ENCODE measurements at regions not wholly inside any gene's neighbourhood (a gene's known extent, or its start where the extent isn't known, plus 50 kb on each side); places are given as distances from the start of the nearest gene placed in this dataset.

DNA sequence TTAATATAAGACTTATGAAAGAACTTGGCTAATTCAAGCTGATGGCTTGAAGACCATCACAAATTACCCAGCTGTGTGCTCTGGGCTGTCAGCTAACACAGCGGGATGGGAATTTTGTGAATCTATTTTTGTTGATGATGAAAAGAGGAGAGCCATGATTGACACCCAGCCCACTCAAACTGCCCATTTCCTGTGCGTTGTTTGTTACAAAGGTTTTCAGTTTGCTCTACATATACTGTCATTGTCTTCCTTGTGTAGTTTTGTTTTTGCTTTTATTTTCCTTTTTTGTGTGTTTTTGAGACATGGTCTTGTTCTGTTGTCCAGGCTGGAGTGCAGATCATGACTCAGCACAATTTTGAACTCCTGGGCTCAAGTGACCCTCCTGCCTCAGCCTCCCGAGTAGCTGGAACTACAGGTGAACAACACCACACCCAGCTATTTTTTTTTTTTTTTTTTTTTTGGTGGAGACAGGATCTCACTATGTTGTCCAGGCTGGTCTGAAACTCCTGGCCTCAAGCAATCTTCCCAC lies 400.3 kb downstream of the ICE1 start:
- CTCF ChIA-PET = no interaction called here
- POLR2A ChIA-PET = no interaction called here
- no peak for TF ChIP-seq ZNF354C (tag by site-specific recombination; IDR thresholded peaks at IDR 0.05; ENCODE audit: borderline replicate concordance, low read depth)
- TF ChIP-seq ZNF302 (tag by site-specific recombination; IDR thresholded peaks at IDR 0.05; ENCODE audit: low read depth) = no peak
- TF ChIP-seq ZBTB8A (tag by site-specific recombination; IDR thresholded peaks at IDR 0.05) = no peak
- TF ChIP-seq ZNF169 (tag by site-specific recombination; IDR thresholded peaks at IDR 0.05) = no peak
- TF ChIP-seq PRDM6 (tag by site-specific recombination; IDR thresholded peaks at IDR 0.05) = no peak
- TF ChIP-seq ZNF549 (tag by site-specific recombination; IDR thresholded peaks at IDR 0.05) = no peak
- TF ChIP-seq ZNF335 (tag by site-specific recombination; conservative IDR thresholded peaks at IDR 0.05) = no peak
- TF ChIP-seq ZNF623 (tag by site-specific recombination; IDR thresholded peaks at IDR 0.05) = no peak
- no peak for TF ChIP-seq ZNF391 (tag by site-specific recombination; IDR thresholded peaks at IDR 0.05; ENCODE audit: borderline replicate concordance, low read depth)
- no peak for TF ChIP-seq ZNF488 (tag by site-specific recombination; IDR thresholded peaks at IDR 0.05)
- TF ChIP-seq ZNF768 (tag by site-specific recombination; IDR thresholded peaks at IDR 0.05) = no peak
- TF ChIP-seq SETDB1 (IDR thresholded peaks at IDR 0.05; ENCODE audit: insufficient read length, low read length) = no peak
- no peak for TF ChIP-seq GLIS2 (tag by site-specific recombination; IDR thresholded peaks at IDR 0.05)
- TF ChIP-seq ZNF658 (tag by site-specific recombination; IDR thresholded peaks at IDR 0.05) = no peak
- TF ChIP-seq ZBTB7A (tag by site-specific recombination; IDR thresholded peaks at IDR 0.05; ENCODE audit: low read depth) = no peak
- TF ChIP-seq ZNF48 (tag by site-specific recombination; IDR thresholded peaks at IDR 0.05) = no peak
- no peak for TF ChIP-seq ZNF157 (tag by site-specific recombination; IDR thresholded peaks at IDR 0.05)

DNA sequence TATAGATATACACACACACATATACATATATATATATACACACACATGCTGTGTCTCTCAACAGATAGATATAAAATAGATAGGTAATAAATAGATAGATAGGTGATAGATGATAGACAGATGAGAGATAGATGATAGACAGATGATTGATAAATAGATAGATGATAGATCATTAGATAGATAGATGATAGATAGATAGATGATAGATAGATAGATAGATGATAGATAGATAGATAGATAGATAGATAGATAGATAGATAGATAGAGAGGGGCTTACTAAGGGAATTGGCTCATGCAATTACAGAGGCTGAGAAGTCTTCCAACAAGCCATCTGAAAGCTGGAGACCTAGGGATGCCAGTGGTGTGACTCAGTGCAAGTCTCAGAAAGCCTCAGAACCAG lies 394.5 kb downstream of the ICE1 start:
- TF ChIP-seq ZNF394 (tag by site-specific recombination; IDR thresholded peaks at IDR 0.05; ENCODE audit: borderline replicate concordance) (no peak), HOXA7 (CRISPR knock-in tag; IDR thresholded peaks at IDR 0.05; ENCODE audit: borderline replicate concordance) (no peak), ZNF664 (tag by site-specific recombination; IDR thresholded peaks at IDR 0.05) (no peak), RBAK (tag by site-specific recombination; IDR thresholded peaks at IDR 0.05) (no peak)
- TF ChIP-seq, protein P1, sequence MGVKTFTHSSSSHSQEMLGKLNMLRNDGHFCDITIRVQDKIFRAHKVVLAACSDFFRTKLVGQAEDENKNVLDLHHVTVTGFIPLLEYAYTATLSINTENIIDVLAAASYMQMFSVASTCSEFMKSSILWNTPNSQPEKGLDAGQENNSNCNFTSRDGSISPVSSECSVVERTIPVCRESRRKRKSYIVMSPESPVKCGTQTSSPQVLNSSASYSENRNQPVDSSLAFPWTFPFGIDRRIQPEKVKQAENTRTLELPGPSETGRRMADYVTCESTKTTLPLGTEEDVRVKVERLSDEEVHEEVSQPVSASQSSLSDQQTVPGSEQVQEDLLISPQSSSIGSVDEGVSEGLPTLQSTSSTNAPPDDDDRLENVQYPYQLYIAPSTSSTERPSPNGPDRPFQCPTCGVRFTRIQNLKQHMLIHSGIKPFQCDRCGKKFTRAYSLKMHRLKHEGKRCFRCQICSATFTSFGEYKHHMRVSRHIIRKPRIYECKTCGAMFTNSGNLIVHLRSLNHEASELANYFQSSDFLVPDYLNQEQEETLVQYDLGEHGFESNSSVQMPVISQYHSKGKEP (tag by site-specific recombination; IDR thresholded peaks at IDR 0.05) = no peak
- no peaks in the 10 kb centered on the region for H3K36me3 ChIP-seq (ENCODE audit: control insufficient read depth in 2 of 2, insufficient read depth in 1 of 2, low read length in 2 of 2)
- CTCF ChIA-PET = interaction anchor here (0.7 kb wide), 1 partner anchor 320 kb away, joined by 4 read pairs; no protein-coding TSS in a partner anchor
- POLR2A ChIA-PET = no interaction called here
- no peak overlapping the region for H3K27ac ChIP-seq (ENCODE audit: extremely low read depth, low read depth, low read length)
- H3K4me1 ChIP-seq (ENCODE audit: control insufficient read depth, insufficient read depth, low read length) = no peaks in the 10 kb centered on the region
- H3K4me3 ChIP-seq (ENCODE audit: low read depth, low read length) = no peak overlapping the region
- H3K9me3 ChIP-seq (ENCODE audit: control insufficient read depth, insufficient read depth, low read depth, low read length) = no peaks in the 10 kb centered on the region

More for the DNA sequence above, 400.3 kb downstream of the ICE1 start:
- H3K27ac ChIP-seq (ENCODE audit: extremely low read depth, low read depth, low read length) = no peak overlapping the region
- H3K36me3 ChIP-seq (ENCODE audit: control insufficient read depth in 2 of 2, insufficient read depth in 1 of 2, low read length in 2 of 2) = no peaks in the 10 kb centered on the region
- H3K4me3 ChIP-seq (ENCODE audit: low read depth, low read length) = no peak overlapping the region
- H3K4me1 ChIP-seq (ENCODE audit: control insufficient read depth, insufficient read depth, low read length) = no peaks in the 10 kb centered on the region
- no peaks in the 10 kb centered on the region for H3K9me3 ChIP-seq (ENCODE audit: control insufficient read depth, insufficient read depth, low read depth, low read length)
